ENCODE measurements at regions not wholly inside any gene's neighbourhood (a gene's known extent, or its start where the extent isn't known, plus 50 kb on each side); places are given as distances from the start of the nearest gene placed in this dataset.

DNA sequence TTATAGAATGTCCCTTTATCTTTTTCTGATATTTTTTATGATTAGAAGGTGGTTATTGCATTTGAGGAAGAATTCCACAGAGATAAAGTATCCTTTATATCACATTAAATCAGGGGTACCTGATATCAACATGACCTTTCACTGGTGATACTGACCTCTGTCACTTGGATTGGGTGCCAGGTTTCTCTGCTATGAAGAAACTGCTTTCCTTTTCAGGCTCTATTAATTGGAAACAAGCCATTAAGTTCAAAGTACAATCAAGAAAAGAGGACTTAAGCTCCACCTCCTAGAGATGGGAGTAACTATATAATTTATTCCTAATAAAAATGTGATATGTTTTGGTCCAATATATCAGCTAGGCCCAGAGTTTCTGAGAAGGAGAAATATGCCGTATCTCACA is 514.6 kb upstream of the TYRP1 start:
- no peak for TF ChIP-seq POLR2A (IDR thresholded peaks at IDR 0.05)
- TF ChIP-seq, protein P1, sequence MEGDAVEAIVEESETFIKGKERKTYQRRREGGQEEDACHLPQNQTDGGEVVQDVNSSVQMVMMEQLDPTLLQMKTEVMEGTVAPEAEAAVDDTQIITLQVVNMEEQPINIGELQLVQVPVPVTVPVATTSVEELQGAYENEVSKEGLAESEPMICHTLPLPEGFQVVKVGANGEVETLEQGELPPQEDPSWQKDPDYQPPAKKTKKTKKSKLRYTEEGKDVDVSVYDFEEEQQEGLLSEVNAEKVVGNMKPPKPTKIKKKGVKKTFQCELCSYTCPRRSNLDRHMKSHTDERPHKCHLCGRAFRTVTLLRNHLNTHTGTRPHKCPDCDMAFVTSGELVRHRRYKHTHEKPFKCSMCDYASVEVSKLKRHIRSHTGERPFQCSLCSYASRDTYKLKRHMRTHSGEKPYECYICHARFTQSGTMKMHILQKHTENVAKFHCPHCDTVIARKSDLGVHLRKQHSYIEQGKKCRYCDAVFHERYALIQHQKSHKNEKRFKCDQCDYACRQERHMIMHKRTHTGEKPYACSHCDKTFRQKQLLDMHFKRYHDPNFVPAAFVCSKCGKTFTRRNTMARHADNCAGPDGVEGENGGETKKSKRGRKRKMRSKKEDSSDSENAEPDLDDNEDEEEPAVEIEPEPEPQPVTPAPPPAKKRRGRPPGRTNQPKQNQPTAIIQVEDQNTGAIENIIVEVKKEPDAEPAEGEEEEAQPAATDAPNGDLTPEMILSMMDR (IDR thresholded peaks at IDR 0.05): no peak
- no peak for TF ChIP-seq POLR2AphosphoS5 (IDR thresholded peaks at IDR 0.05)
- no peak for TF ChIP-seq EP300 (IDR thresholded peaks at IDR 0.05)

All from gastroesophageal sphincter (tissue), 3 donors.